ENCODE measurements at regions not wholly inside any gene's neighbourhood (a gene's known extent, or its start where the extent isn't known, plus 50 kb on each side); places are given as distances from the start of the nearest gene placed in this dataset.

DNA sequence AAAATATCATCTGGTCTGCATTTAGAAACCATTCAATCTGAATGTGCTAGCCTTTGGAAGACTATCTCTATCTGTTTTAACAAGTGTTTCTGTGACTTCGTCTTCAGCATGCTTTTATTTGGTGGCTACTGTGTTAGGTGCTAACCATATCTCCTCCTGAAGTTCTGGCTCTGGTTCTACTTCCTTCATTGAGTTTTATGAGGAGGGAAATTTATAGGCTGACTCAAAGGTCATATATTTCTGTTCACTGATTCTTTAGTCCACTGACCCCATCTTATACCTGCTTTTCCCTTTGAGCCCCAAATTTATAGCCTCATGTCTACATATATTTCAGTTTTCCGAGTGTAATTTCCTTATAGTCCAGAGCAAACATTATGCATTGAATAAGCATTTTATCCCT is 295.0 kb upstream of the RASGRP1 start:
- no peak overlapping the region for H3K4me2 ChIP-seq (ENCODE audit: low read length)
- no peaks in the 10 kb centered on the region for H3K9me2 ChIP-seq (ENCODE audit: insufficient read depth, low read length)
- no peaks in the 10 kb centered on the region for H3K27me3 ChIP-seq (ENCODE audit: insufficient read depth, low read depth, low read length)
- H3K9me3 ChIP-seq (ENCODE audit: low read length) = no peaks in the 10 kb centered on the region
- H3K27ac ChIP-seq (ENCODE audit: low read length) = no peak overlapping the region
- H3K36me3 ChIP-seq (ENCODE audit: insufficient read depth, low read length) = no peaks in the 10 kb centered on the region
- H3K4me3 ChIP-seq (ENCODE audit: low read length) = no peak overlapping the region
- no peaks in the 10 kb centered on the region for H4K20me1 ChIP-seq (ENCODE audit: insufficient read depth)
- H2AFZ ChIP-seq (ENCODE audit: low read depth, low read length) = no peak overlapping the region
- no peak overlapping the region for H3K9ac ChIP-seq (ENCODE audit: low read length)
- H3K79me2 ChIP-seq (replicated peaks; ENCODE audit: insufficient read depth, low read length) = no peaks in the 10 kb centered on the region
- H3F3A ChIP-seq (ENCODE audit: insufficient read depth, low read length, poor library complexity, severe bottlenecking) = no peaks in the 10 kb centered on the region
- TF ChIP-seq POLR2AphosphoS5 (IDR thresholded peaks at IDR 0.05) (no peak), MXI1 (conservative IDR thresholded peaks at IDR 0.05; ENCODE audit: poor library complexity, severe bottlenecking) (no peak), SMC3 (conservative IDR thresholded peaks at IDR 0.05; ENCODE audit: poor library complexity) (no peak), EP300 (conservative IDR thresholded peaks at IDR 0.05; ENCODE audit: poor library complexity, severe bottlenecking) (no peak), RAD21 (conservative IDR thresholded peaks at IDR 0.05) (no peak), TAF1 (IDR thresholded peaks at IDR 0.05; ENCODE audit: low read depth) (no peak), EZH2 (IDR thresholded peaks at IDR 0.05; ENCODE audit: borderline replicate concordance, insufficient read depth, low read length, poor library complexity, severe bottlenecking) (no peak)
- TF ChIP-seq, protein P1, sequence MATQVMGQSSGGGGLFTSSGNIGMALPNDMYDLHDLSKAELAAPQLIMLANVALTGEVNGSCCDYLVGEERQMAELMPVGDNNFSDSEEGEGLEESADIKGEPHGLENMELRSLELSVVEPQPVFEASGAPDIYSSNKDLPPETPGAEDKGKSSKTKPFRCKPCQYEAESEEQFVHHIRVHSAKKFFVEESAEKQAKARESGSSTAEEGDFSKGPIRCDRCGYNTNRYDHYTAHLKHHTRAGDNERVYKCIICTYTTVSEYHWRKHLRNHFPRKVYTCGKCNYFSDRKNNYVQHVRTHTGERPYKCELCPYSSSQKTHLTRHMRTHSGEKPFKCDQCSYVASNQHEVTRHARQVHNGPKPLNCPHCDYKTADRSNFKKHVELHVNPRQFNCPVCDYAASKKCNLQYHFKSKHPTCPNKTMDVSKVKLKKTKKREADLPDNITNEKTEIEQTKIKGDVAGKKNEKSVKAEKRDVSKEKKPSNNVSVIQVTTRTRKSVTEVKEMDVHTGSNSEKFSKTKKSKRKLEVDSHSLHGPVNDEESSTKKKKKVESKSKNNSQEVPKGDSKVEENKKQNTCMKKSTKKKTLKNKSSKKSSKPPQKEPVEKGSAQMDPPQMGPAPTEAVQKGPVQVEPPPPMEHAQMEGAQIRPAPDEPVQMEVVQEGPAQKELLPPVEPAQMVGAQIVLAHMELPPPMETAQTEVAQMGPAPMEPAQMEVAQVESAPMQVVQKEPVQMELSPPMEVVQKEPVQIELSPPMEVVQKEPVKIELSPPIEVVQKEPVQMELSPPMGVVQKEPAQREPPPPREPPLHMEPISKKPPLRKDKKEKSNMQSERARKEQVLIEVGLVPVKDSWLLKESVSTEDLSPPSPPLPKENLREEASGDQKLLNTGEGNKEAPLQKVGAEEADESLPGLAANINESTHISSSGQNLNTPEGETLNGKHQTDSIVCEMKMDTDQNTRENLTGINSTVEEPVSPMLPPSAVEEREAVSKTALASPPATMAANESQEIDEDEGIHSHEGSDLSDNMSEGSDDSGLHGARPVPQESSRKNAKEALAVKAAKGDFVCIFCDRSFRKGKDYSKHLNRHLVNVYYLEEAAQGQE (IDR thresholded peaks at IDR 0.05; ENCODE audit: borderline replicate concordance) = no peak
- TF ChIP-seq, protein P2, sequence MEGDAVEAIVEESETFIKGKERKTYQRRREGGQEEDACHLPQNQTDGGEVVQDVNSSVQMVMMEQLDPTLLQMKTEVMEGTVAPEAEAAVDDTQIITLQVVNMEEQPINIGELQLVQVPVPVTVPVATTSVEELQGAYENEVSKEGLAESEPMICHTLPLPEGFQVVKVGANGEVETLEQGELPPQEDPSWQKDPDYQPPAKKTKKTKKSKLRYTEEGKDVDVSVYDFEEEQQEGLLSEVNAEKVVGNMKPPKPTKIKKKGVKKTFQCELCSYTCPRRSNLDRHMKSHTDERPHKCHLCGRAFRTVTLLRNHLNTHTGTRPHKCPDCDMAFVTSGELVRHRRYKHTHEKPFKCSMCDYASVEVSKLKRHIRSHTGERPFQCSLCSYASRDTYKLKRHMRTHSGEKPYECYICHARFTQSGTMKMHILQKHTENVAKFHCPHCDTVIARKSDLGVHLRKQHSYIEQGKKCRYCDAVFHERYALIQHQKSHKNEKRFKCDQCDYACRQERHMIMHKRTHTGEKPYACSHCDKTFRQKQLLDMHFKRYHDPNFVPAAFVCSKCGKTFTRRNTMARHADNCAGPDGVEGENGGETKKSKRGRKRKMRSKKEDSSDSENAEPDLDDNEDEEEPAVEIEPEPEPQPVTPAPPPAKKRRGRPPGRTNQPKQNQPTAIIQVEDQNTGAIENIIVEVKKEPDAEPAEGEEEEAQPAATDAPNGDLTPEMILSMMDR (IDR thresholded peaks at IDR 0.05; ENCODE audit: poor library complexity, severe bottlenecking) = no peak

DNA sequence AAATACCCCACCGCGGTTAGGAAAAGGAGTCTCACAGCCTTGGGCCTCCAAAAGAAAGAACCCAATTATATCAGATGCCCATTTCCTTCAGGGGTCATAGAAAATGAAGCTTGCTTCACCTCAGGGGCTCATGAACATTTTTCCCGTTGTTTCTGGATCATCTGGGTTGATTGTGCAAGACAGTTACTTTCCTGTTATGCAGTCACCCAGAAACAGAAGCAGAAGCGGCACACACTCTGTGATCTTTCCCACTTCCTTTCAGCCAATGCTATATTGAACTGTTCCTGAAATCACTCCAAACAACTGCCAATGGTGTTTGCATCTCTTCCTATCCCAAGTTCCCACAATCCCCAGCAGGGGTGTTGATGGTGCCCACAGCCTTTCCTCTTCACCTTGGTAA is 295.6 kb upstream of the RASGRP1 start:
- H3F3A ChIP-seq (ENCODE audit: insufficient read depth, low read length, poor library complexity, severe bottlenecking) = no peaks in the 10 kb centered on the region
- H3K9me2 ChIP-seq (ENCODE audit: insufficient read depth, low read length) = no peaks in the 10 kb centered on the region
- H3K36me3 ChIP-seq (ENCODE audit: insufficient read depth, low read length) = no peaks in the 10 kb centered on the region
- no peaks in the 10 kb centered on the region for H4K20me1 ChIP-seq (ENCODE audit: insufficient read depth)
- H3K9me3 ChIP-seq (ENCODE audit: low read length) = no peaks in the 10 kb centered on the region
- no peak overlapping the region for H3K27ac ChIP-seq (ENCODE audit: low read length)
- no peaks in the 10 kb centered on the region for H3K79me2 ChIP-seq (replicated peaks; ENCODE audit: insufficient read depth, low read length)
- H3K4me2 ChIP-seq (ENCODE audit: low read length) = no peak overlapping the region
- TF ChIP-seq MXI1 (conservative IDR thresholded peaks at IDR 0.05; ENCODE audit: poor library complexity, severe bottlenecking) (no peak), EZH2 (IDR thresholded peaks at IDR 0.05; ENCODE audit: borderline replicate concordance, insufficient read depth, low read length, poor library complexity, severe bottlenecking) (no peak), TAF1 (IDR thresholded peaks at IDR 0.05; ENCODE audit: low read depth) (no peak), SMC3 (conservative IDR thresholded peaks at IDR 0.05; ENCODE audit: poor library complexity) (no peak), EP300 (conservative IDR thresholded peaks at IDR 0.05; ENCODE audit: poor library complexity, severe bottlenecking) (no peak), RAD21 (conservative IDR thresholded peaks at IDR 0.05) (no peak), POLR2AphosphoS5 (IDR thresholded peaks at IDR 0.05) (no peak)
- TF ChIP-seq, protein P1 (IDR thresholded peaks at IDR 0.05; ENCODE audit: borderline replicate concordance) = no peak
- no peak overlapping the region for H3K4me3 ChIP-seq (ENCODE audit: low read length)
- no peak overlapping the region for H2AFZ ChIP-seq (ENCODE audit: low read depth, low read length)
- no peak overlapping the region for H3K9ac ChIP-seq (ENCODE audit: low read length)
- no peaks in the 10 kb centered on the region for H3K27me3 ChIP-seq (ENCODE audit: insufficient read depth, low read depth, low read length)
